ENCODE measurements at regions not wholly inside any gene's neighbourhood (a gene's known extent, or its start where the extent isn't known, plus 50 kb on each side); places are given as distances from the start of the nearest gene placed in this dataset.

DNA sequence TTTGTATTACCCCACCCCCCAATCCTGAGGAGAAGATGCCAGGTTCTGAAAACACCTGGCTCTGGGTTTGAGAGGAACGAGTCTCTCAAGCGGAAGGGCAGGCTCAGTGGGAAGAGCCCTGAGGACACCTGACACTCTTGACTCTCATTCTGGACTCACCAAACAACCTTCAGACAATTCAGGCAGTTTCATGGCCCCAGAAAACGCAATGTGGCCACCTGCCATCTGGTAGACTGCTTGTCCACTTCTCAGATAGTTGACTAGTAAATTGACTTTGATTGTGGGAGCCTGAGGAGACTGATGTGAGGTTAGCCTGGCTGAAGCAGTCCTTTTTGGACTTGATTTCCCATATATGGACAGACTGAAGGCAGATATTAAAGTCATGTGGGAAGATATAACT is 117.5 kb upstream of the FSTL4 start:
- Histone ChIP-seq H3K4me1 (ENCODE audit: insufficient read depth, low read length, severe bottlenecking) (no peaks in the 10 kb centered on the region), H3K9me2 (ENCODE audit: low read depth, low read length) (no peaks in the 10 kb centered on the region), H3K4me2 (ENCODE audit: low read length) (no peak overlapping the region), H3K9me3 (ENCODE audit: low read length) (no peaks in the 10 kb centered on the region), H3K9ac (ENCODE audit: low read length) (no peak overlapping the region), H3K4me3 (ENCODE audit: low read depth, low read length, poor library complexity, severe bottlenecking) (no peak overlapping the region), H3K27ac (ENCODE audit: low read depth, low read length, poor library complexity, severe bottlenecking) (no peak overlapping the region), H3K36me3 (ENCODE audit: insufficient read depth, low read length) (no peaks in the 10 kb centered on the region), H3F3A (ENCODE audit: insufficient read depth, low read length) (no peaks in the 10 kb centered on the region), H4K20me1 (ENCODE audit: insufficient read depth, low read length) (no peaks in the 10 kb centered on the region), H2AFZ (ENCODE audit: low read length) (no peak overlapping the region), H3K79me2 (ENCODE audit: insufficient read depth, low read length) (no peaks in the 10 kb centered on the region), H3K27me3 (ENCODE audit: insufficient read depth, low read length) (no peaks in the 10 kb centered on the region; the same call in 1 of the 2 replicates)
- TF ChIP-seq, protein P1, sequence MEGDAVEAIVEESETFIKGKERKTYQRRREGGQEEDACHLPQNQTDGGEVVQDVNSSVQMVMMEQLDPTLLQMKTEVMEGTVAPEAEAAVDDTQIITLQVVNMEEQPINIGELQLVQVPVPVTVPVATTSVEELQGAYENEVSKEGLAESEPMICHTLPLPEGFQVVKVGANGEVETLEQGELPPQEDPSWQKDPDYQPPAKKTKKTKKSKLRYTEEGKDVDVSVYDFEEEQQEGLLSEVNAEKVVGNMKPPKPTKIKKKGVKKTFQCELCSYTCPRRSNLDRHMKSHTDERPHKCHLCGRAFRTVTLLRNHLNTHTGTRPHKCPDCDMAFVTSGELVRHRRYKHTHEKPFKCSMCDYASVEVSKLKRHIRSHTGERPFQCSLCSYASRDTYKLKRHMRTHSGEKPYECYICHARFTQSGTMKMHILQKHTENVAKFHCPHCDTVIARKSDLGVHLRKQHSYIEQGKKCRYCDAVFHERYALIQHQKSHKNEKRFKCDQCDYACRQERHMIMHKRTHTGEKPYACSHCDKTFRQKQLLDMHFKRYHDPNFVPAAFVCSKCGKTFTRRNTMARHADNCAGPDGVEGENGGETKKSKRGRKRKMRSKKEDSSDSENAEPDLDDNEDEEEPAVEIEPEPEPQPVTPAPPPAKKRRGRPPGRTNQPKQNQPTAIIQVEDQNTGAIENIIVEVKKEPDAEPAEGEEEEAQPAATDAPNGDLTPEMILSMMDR (IDR thresholded peaks at IDR 0.05; ENCODE audit: low read length), result no peak
- no peak for TF ChIP-seq EZH2 (IDR thresholded peaks at IDR 0.05; ENCODE audit: borderline replicate concordance, low read length)

DNA sequence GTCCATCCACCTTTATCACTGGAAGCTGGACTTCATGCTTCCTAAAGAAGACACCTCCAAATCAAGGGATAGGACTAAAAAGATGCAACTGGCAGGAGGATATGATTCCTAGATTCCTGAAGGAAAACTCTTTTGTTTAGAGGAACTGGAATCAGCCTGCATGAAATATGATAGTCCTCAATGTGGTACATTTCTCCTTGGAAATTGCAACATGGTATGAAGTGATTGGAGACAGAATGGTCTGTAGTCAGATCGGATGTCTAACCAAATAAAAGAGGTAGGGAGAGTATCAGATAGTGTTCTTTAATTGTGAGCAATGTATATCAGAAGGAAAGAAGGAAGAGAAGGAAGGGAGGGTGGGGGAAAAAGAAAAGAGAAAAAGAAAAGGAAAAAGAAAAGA is 116.1 kb upstream of the FSTL4 start:
- TF ChIP-seq EZH2 (IDR thresholded peaks at IDR 0.05; ENCODE audit: borderline replicate concordance, low read length), result no peak
- TF ChIP-seq, protein P1 (IDR thresholded peaks at IDR 0.05; ENCODE audit: low read length), result no peak
- no peaks in the 10 kb centered on the region; the same call in 1 of the 2 replicates for H3K27me3 ChIP-seq (ENCODE audit: insufficient read depth, low read length)
- no peaks in the 10 kb centered on the region for H4K20me1 ChIP-seq (ENCODE audit: insufficient read depth, low read length)

DNA sequence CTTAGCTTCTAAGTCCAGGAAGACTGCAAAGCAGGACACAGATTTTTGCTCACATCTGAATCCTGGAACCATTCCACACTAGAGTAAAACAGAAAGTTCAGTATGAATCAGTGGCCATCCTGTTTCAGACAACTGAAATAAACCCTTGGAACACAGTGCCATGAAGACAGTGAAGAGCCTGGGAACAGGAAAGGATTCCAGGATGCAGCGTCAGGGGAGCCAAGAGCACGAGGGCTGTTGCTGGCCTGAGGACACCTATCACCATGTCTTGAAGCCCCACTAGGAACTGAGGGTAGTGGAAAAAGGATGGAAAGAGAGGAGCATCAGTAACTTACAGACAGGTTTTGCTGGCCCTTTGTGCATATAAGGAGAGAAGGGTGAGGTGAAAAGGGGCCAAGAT is 115.3 kb upstream of the FSTL4 start:
- Histone ChIP-seq H3K36me3 (ENCODE audit: insufficient read depth, low read length) (no peaks in the 10 kb centered on the region), H3K9ac (ENCODE audit: low read length) (no peak overlapping the region), H3K9me2 (ENCODE audit: low read depth, low read length) (no peaks in the 10 kb centered on the region), H3K27ac (ENCODE audit: low read depth, low read length, poor library complexity, severe bottlenecking) (no peak overlapping the region), H3F3A (ENCODE audit: insufficient read depth, low read length) (no peaks in the 10 kb centered on the region), H3K4me3 (ENCODE audit: low read depth, low read length, poor library complexity, severe bottlenecking) (no peak overlapping the region), H3K27me3 (ENCODE audit: insufficient read depth, low read length) (no peaks in the 10 kb centered on the region; the same call in 1 of the 2 replicates), H3K79me2 (ENCODE audit: insufficient read depth, low read length) (no peaks in the 10 kb centered on the region), H2AFZ (ENCODE audit: low read length) (no peak overlapping the region), H4K20me1 (ENCODE audit: insufficient read depth, low read length) (no peaks in the 10 kb centered on the region), H3K4me1 (ENCODE audit: insufficient read depth, low read length, severe bottlenecking) (no peaks in the 10 kb centered on the region), H3K4me2 (ENCODE audit: low read length) (no peak overlapping the region), H3K9me3 (ENCODE audit: low read length) (no peaks in the 10 kb centered on the region)
- no peak for TF ChIP-seq EZH2 (IDR thresholded peaks at IDR 0.05; ENCODE audit: borderline replicate concordance, low read length)
- TF ChIP-seq, protein P1 (IDR thresholded peaks at IDR 0.05; ENCODE audit: low read length), result no peak

More for the DNA sequence above, 116.1 kb upstream of the FSTL4 start:
- Histone ChIP-seq H3K4me2 (ENCODE audit: low read length) (no peak overlapping the region), H3K9me2 (ENCODE audit: low read depth, low read length) (no peaks in the 10 kb centered on the region), H3K4me1 (ENCODE audit: insufficient read depth, low read length, severe bottlenecking) (no peaks in the 10 kb centered on the region), H3K36me3 (ENCODE audit: insufficient read depth, low read length) (no peaks in the 10 kb centered on the region), H3K4me3 (ENCODE audit: low read depth, low read length, poor library complexity, severe bottlenecking) (no peak overlapping the region), H3K9me3 (ENCODE audit: low read length) (no peaks in the 10 kb centered on the region), H3K9ac (ENCODE audit: low read length) (no peak overlapping the region), H2AFZ (ENCODE audit: low read length) (no peak overlapping the region), H3K27ac (ENCODE audit: low read depth, low read length, poor library complexity, severe bottlenecking) (no peak overlapping the region), H3F3A (ENCODE audit: insufficient read depth, low read length) (no peaks in the 10 kb centered on the region), H3K79me2 (ENCODE audit: insufficient read depth, low read length) (no peaks in the 10 kb centered on the region)

Measured in OCI-LY1 (cell line).